GM23248 (cell line): ENCODE measurements at regions not wholly inside any gene's neighbourhood (a gene's known extent, or its start where the extent isn't known, plus 50 kb on each side); places are given as distances from the start of the nearest gene placed in this dataset.

Experiments
- DNase-seq: peaks from one replicate; pipeline ENCODE4 v3.0.0-alpha.2; 2015
- H2AFZ ChIP-seq: fragments of 200-600 bp; sonication (generic); 2 replicates; pipeline ENCODE4 v1.6.1; 2016; ENCODE audit warnings: antibody characterized with exemption
- H3F3A ChIP-seq: fragments of 200-600 bp; sonication (generic); 2 replicates; pipeline ENCODE4 v1.6.1; 2016; ENCODE audit warnings: mild to moderate bottlenecking, antibody characterized with exemption, mixed run types; ENCODE audit not compliant: insufficient read depth
- H3K27ac ChIP-seq: fragments of 200-600 bp; sonication (generic); 2 replicates; pipeline ENCODE4 v1.5.1; 2016; ENCODE audit warnings: mild to moderate bottlenecking
- H3K27me3 ChIP-seq: fragments of 200-600 bp; sonication (generic); replicated peaks from 2 replicates; pipeline ENCODE4 v1.6.1; 2016; ENCODE audit warnings: mild to moderate bottlenecking; ENCODE audit not compliant: insufficient read depth
- H3K36me3 ChIP-seq: fragments of 200-600 bp; sonication (generic); 2 replicates; pipeline ENCODE4 v1.6.1; 2016; ENCODE audit warnings: low read depth, mild to moderate bottlenecking
- H3K4me1 ChIP-seq: fragments of 200-600 bp; sonication (generic); 2 replicates; pipeline ENCODE4 v1.6.1; 2016; ENCODE audit warnings: mild to moderate bottlenecking; ENCODE audit not compliant: insufficient read depth
- H3K4me2 ChIP-seq: fragments of 200-600 bp; sonication (generic); one replicate; pipeline ENCODE4 v1.6.1; 2016; ENCODE audit warnings: mild to moderate bottlenecking; ENCODE audit not compliant: unreplicated experiment
- H3K4me3 ChIP-seq: fragments of 200-600 bp; sonication (generic); 2 replicates; pipeline ENCODE4 v1.5.1; 2016; ENCODE audit warnings: mild to moderate bottlenecking
- H3K79me2 ChIP-seq: fragments of 200-600 bp; sonication (generic); 2 replicates; pipeline ENCODE4 v1.6.1; 2016; ENCODE audit warnings: mild to moderate bottlenecking; ENCODE audit not compliant: insufficient read depth
- H3K9ac ChIP-seq: fragments of 200-600 bp; sonication (generic); 2 replicates; pipeline ENCODE4 v1.6.1; 2016; ENCODE audit warnings: mild to moderate bottlenecking
- H3K9me2 ChIP-seq: fragments of 200-600 bp; sonication (generic); 2 replicates; pipeline ENCODE4 v1.6.1; 2016; ENCODE audit warnings: mixed run types, mild to moderate bottlenecking, moderate library complexity; ENCODE audit not compliant: insufficient read depth
- H3K9me3 ChIP-seq: fragments of 200-600 bp; sonication (generic); one replicate; pipeline ENCODE4 v1.6.1; 2017; ENCODE audit warnings: low read depth
- H4K20me1 ChIP-seq: fragments of 200-600 bp; sonication (generic); 2 replicates; pipeline ENCODE4 v1.6.0; 2016; ENCODE audit not compliant: insufficient read depth
- EZH2 ChIP-seq: fragments of 200-600 bp; sonication (generic); IDR thresholded peaks from 2 replicates; pipeline ENCODE4 v1.6.1; 2018; ENCODE audit warnings: antibody characterized with exemption, mild to moderate bottlenecking; ENCODE audit not compliant: insufficient read depth, poor library complexity, severe bottlenecking
- EZH2phosphoT487 ChIP-seq: fragments of 200-600 bp; sonication (generic); IDR thresholded peaks from 2 replicates; pipeline ENCODE4 v1.6.1; 2018; ENCODE audit warnings: antibody characterized with exemption, moderate library complexity, mild to moderate bottlenecking, low read depth; ENCODE audit not compliant: insufficient read depth
- WGBS, 2 experiments: methylation state at CpG; one replicate each; pipeline ENCODE4 v1.1.6; 2015 to 2017; ENCODE audit warnings: low lambda C conversion rate in 2 of 2, low coverage in 1 of 2; ENCODE audit errors: missing lambda C conversion rate in 2 of 2; 5-methylcytosine and 5-hydroxymethylcytosine counted together
- in situ Hi-C: fragments of 300-500 bp; cut with MboI; formaldehyde crosslinking; loops from 2 replicates; pipeline ENCODE4 v1.15.0; 2020

- TF ChIP-seq EZH2phosphoT487: no peak
- no peak for TF ChIP-seq EZH2
- 29 to 36% methylated on average over 5 of the region's 5 CpGs for WGBS, 2 experiments
- no peaks in the 10 kb centered on the region for H3F3A ChIP-seq
Measured at GRCh38 chr5:4226565-4226964, 630.9 kb downstream of the IRX1 start.

GRCh38 chr5:4228708-4229107 is 633.1 kb downstream of the IRX1 start:
- H3K4me2 ChIP-seq: no peak overlapping the region
- TF ChIP-seq EZH2 (no peak), EZH2phosphoT487 (no peak)
- H3K9ac ChIP-seq: no peak overlapping the region
- no peaks in the 10 kb centered on the region for H3K4me1 ChIP-seq
- no peaks in the 10 kb centered on the region for H3F3A ChIP-seq
- H4K20me1 ChIP-seq: no peaks in the 10 kb centered on the region
- H3K36me3 ChIP-seq: no peaks in the 10 kb centered on the region
- H3K4me3 ChIP-seq: no peak overlapping the region
- no peak for DNase-seq
- no peak overlapping the region for H2AFZ ChIP-seq
- in situ Hi-C loops: no loop called here
- H3K27ac ChIP-seq: no peak overlapping the region
- H3K27me3 ChIP-seq: no peaks in the 10 kb centered on the region
- no peaks in the 10 kb centered on the region for H3K9me3 ChIP-seq
- WGBS, 2 experiments: 50 to 53% methylated on average over 6 of the region's 6 CpGs
- H3K79me2 ChIP-seq: no peaks in the 10 kb centered on the region
- H3K9me2 ChIP-seq: no peaks in the 10 kb centered on the region

More at GRCh38 chr5:4226565-4226964, 630.9 kb downstream of the IRX1 start:
- Histone ChIP-seq H3K27me3 (no peaks in the 10 kb centered on the region), H3K27ac (no peak overlapping the region), H4K20me1 (no peaks in the 10 kb centered on the region), H3K36me3 (no peaks in the 10 kb centered on the region), H3K4me3 (no peak overlapping the region), H3K4me2 (no peak overlapping the region), H3K9me3 (no peaks in the 10 kb centered on the region), H3K79me2 (no peaks in the 10 kb centered on the region), H3K9ac (no peak overlapping the region), H3K4me1 (no peaks in the 10 kb centered on the region), H2AFZ (no peak overlapping the region), H3K9me2 (no peaks in the 10 kb centered on the region)
- in situ Hi-C loops: no loop called here
- DNase-seq: no peak

GRCh38 chr5:4229414-4230292 is 634.0 kb downstream of the IRX1 start:
- DNase-seq: no peak
- H3F3A ChIP-seq: no peaks in the 10 kb centered on the region
- H3K9ac ChIP-seq: no peak overlapping the region
- no peaks in the 10 kb centered on the region for H3K9me2 ChIP-seq
- TF ChIP-seq EZH2phosphoT487 (no peak), EZH2 (no peak)
- no peaks in the 10 kb centered on the region for H3K4me1 ChIP-seq
- H4K20me1 ChIP-seq: no peaks in the 10 kb centered on the region
- WGBS, 2 experiments: 64% methylated on average over 16 to 17 of the region's 17 CpGs
- H3K9me3 ChIP-seq: no peaks in the 10 kb centered on the region
- no peak overlapping the region for H3K4me2 ChIP-seq
- in situ Hi-C loops: no loop called here
- H2AFZ ChIP-seq: no peak overlapping the region
- H3K36me3 ChIP-seq: no peaks in the 10 kb centered on the region
- no peak overlapping the region for H3K4me3 ChIP-seq
- H3K27me3 ChIP-seq: no peaks in the 10 kb centered on the region
- H3K79me2 ChIP-seq: no peaks in the 10 kb centered on the region
- no peak overlapping the region for H3K27ac ChIP-seq

GRCh38 chr5:4230471-4230785 is 634.8 kb downstream of the IRX1 start:
- Histone ChIP-seq H4K20me1 (no peaks in the 10 kb centered on the region), H3K9ac (no peak overlapping the region), H3K4me1 (no peaks in the 10 kb centered on the region), H3K4me3 (no peak overlapping the region), H3K4me2 (no peak overlapping the region), H3K27ac (no peak overlapping the region), H3K9me3 (no peaks in the 10 kb centered on the region), H3K36me3 (no peaks in the 10 kb centered on the region), H3K9me2 (no peaks in the 10 kb centered on the region), H3F3A (no peaks in the 10 kb centered on the region), H2AFZ (no peak overlapping the region), H3K27me3 (no peaks in the 10 kb centered on the region), H3K79me2 (no peaks in the 10 kb centered on the region)
- 60 to 67% methylated on average over 15 of the region's 15 CpGs for WGBS, 2 experiments
- TF ChIP-seq EZH2 (no peak), EZH2phosphoT487 (no peak)
- DNase-seq: no peak
- in situ Hi-C loops: no loop called here
